Calu3 (cell line): ENCODE measurements at regions not wholly inside any gene's neighbourhood (a gene's known extent, or its start where the extent isn't known, plus 50 kb on each side); places are given as distances from the start of the nearest gene placed in this dataset.

ENCODE experiments used
- BruUV-seq: library from RNA; stranded (reverse); fragments of 400-500 nt; replicated peaks from 2 replicates; lab custom pipeline; 2021; lab: Mats Ljungman, UMichigan
- CTCF ChIA-PET: fragments of 300-600 bp; sonication (Branson Sonifier 250); formaldehyde crosslinking; loops from one replicate; lab custom pipeline; 2022; ENCODE audit warnings: antibody characterized with exemption; lab: Charles Lee
- DNase-seq: peaks from one replicate; pipeline ENCODE4 v3.0.0; 2022
- H3K27ac Mint-ChIP-seq: one replicate; pipeline ENCODE4 v1.8.0; 2022; ENCODE audit warnings: mixed read lengths; ENCODE audit not compliant: unreplicated experiment
- H3K27me3 Mint-ChIP-seq: one replicate; pipeline ENCODE4 v1.8.0; 2022; ENCODE audit warnings: mixed read lengths; ENCODE audit not compliant: unreplicated experiment
- H3K36me3 Mint-ChIP-seq: one replicate; pipeline ENCODE4 v1.8.0; 2022; ENCODE audit warnings: mild to moderate bottlenecking, moderate library complexity, mixed read lengths; ENCODE audit not compliant: insufficient read depth, unreplicated experiment
- H3K4me1 Mint-ChIP-seq: one replicate; pipeline ENCODE4 v1.8.0; 2022; ENCODE audit warnings: mild to moderate bottlenecking, low read depth, mixed read lengths; ENCODE audit not compliant: unreplicated experiment
- H3K4me3 Mint-ChIP-seq: one replicate; pipeline ENCODE4 v1.8.0; 2022; ENCODE audit warnings: mild to moderate bottlenecking, low read depth, moderate library complexity, mixed read lengths; ENCODE audit not compliant: unreplicated experiment
- H3K9me3 Mint-ChIP-seq: one replicate; pipeline ENCODE4 v1.8.0; 2022; ENCODE audit warnings: low read depth, mixed read lengths; ENCODE audit not compliant: unreplicated experiment
- CTCF ChIP-seq: fragments of 200-600 bp; IDR thresholded peaks from one replicate; pipeline ENCODE4 v1.8.0; 2022; ENCODE audit warnings: antibody characterized with exemption; ENCODE audit not compliant: unreplicated experiment
- intact Hi-C: fragments of 100-400 bp; cut with micrococcal nuclease; formaldehyde crosslinking; loops from one replicate; pipeline ENCODE4 v1.10.0; 2022; ENCODE audit not compliant: unreplicated experiment

GRCh38 chr2:235180642-235181041 lies 228.8 kb downstream of the SH3BP4 start:
- BruUV-seq: no TSS peak
- DNase-seq: no peak
- peaks cover 100% of the 10 kb centered on the region for H3K27me3 Mint-ChIP-seq
- no peak for TF ChIP-seq CTCF
- CTCF ChIA-PET: no interaction called here
- peaks cover 6% of the 10 kb centered on the region for H3K9me3 Mint-ChIP-seq
- intact Hi-C loops: no loop called here
- no peak overlapping the region for H3K4me3 Mint-ChIP-seq
- H3K27ac Mint-ChIP-seq: no peak overlapping the region
- no peaks in the 10 kb centered on the region for H3K4me1 Mint-ChIP-seq
- no peaks in the 10 kb centered on the region for H3K36me3 Mint-ChIP-seq

- no peak for DNase-seq
- intact Hi-C loops: no loop called here
- TF ChIP-seq CTCF: no peak
- H3K27ac Mint-ChIP-seq: no peak overlapping the region
- CTCF ChIA-PET: interaction anchor here (0.7 kb wide), 1 partner anchor 772 kb away, joined by 4 read pairs; no protein-coding TSS in a partner anchor
- no peaks in the 10 kb centered on the region for H3K36me3 Mint-ChIP-seq
- no peak overlapping the region for H3K4me3 Mint-ChIP-seq
- H3K9me3 Mint-ChIP-seq: peaks cover 3% of the 10 kb centered on the region
- H3K4me1 Mint-ChIP-seq: no peaks in the 10 kb centered on the region
- no TSS peak for BruUV-seq
- H3K27me3 Mint-ChIP-seq: peaks cover 96% of the 10 kb centered on the region
Measured at GRCh38 chr2:235183786-235184185, 232.0 kb downstream of the SH3BP4 start.

- BruUV-seq: no TSS peak
- CTCF ChIA-PET: no interaction called here
- no peaks in the 10 kb centered on the region for H3K36me3 Mint-ChIP-seq
- H3K4me3 Mint-ChIP-seq: no peak overlapping the region
- DNase-seq: no peak
- peaks cover 3% of the 10 kb centered on the region for H3K9me3 Mint-ChIP-seq
- intact Hi-C loops: no loop called here
- H3K4me1 Mint-ChIP-seq: no peaks in the 10 kb centered on the region
- TF ChIP-seq CTCF: no peak
- peaks cover 87% of the 10 kb centered on the region for H3K27me3 Mint-ChIP-seq
- no peak overlapping the region for H3K27ac Mint-ChIP-seq
Measured at GRCh38 chr2:235187806-235188205, 236.0 kb downstream of the SH3BP4 start.

- intact Hi-C loops: no loop called here
- no peak for TF ChIP-seq CTCF
- CTCF ChIA-PET: no interaction called here
- H3K27ac Mint-ChIP-seq: no peak overlapping the region
- DNase-seq: no peak
- no peaks in the 10 kb centered on the region for H3K4me1 Mint-ChIP-seq
- no peak overlapping the region for H3K4me3 Mint-ChIP-seq
- peaks cover 3% of the 10 kb centered on the region for H3K9me3 Mint-ChIP-seq
- BruUV-seq: no TSS peak
- no peaks in the 10 kb centered on the region for H3K36me3 Mint-ChIP-seq
- peaks cover 72% of the 10 kb centered on the region for H3K27me3 Mint-ChIP-seq
Measured at GRCh38 chr2:235191486-235191885, 239.7 kb downstream of the SH3BP4 start.
